ENCODE measurements at regions not wholly inside any gene's neighbourhood (a gene's known extent, or its start where the extent isn't known, plus 50 kb on each side); places are given as distances from the start of the nearest gene placed in this dataset.

GRCh38 chr7:46739518-46740234 is 818.6 kb upstream of the IGFBP3 start:
- no peaks in the 10 kb centered on the region for H3K4me1 ChIP-seq
- no peaks in the 10 kb centered on the region for H3K27me3 ChIP-seq
- H3K9me3 ChIP-seq: no peaks in the 10 kb centered on the region
- DNase-seq (ENCODE audit: extremely low spot score in 2 of 2): no peak
- no peak overlapping the region for H3K27ac ChIP-seq
- intact Hi-C loops (cut with DNase I): no loop called here
- no peak overlapping the region for H3K4me3 ChIP-seq
- no peaks in the 10 kb centered on the region for H3K36me3 ChIP-seq
- TF ChIP-seq CTCF (IDR thresholded peaks at IDR 0.05) (no peak), POLR2A (IDR thresholded peaks at IDR 0.05) (no peak), POLR2AphosphoS5 (IDR thresholded peaks at IDR 0.05; ENCODE audit: insufficient read depth in 1 of 2, low read depth in 1 of 2) (no peak)

DNA sequence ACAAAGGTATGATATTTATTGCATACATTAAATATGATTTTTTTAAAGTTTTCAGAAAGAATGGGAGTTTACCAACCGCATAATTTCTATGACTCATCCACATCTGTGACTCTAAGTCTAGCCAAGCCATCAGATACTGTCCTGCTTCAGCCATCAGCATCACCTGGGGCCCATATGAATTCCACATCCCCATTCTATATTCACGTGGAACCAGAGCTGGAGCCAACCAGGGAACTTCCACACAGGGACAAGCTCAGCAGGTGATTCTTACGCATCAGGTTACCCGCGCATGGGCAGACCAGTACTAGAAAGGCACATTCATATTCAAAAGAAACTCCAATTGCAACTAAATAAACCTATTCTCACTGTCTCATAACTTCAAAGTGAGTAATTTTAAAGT is 817.7 kb upstream of the IGFBP3 start:
- Histone ChIP-seq H3K9me3 (no peaks in the 10 kb centered on the region), H3K4me3 (no peak overlapping the region), H3K36me3 (no peaks in the 10 kb centered on the region), H3K27ac (no peak overlapping the region), H3K27me3 (no peaks in the 10 kb centered on the region), H3K4me1 (no peaks in the 10 kb centered on the region)
- TF ChIP-seq CTCF (IDR thresholded peaks at IDR 0.05): no peak
- no peak for TF ChIP-seq POLR2AphosphoS5 (IDR thresholded peaks at IDR 0.05; ENCODE audit: insufficient read depth in 1 of 2, low read depth in 1 of 2)
- DNase-seq (ENCODE audit: extremely low spot score in 2 of 2): no peak
- intact Hi-C loops (cut with DNase I): no loop called here

DNA sequence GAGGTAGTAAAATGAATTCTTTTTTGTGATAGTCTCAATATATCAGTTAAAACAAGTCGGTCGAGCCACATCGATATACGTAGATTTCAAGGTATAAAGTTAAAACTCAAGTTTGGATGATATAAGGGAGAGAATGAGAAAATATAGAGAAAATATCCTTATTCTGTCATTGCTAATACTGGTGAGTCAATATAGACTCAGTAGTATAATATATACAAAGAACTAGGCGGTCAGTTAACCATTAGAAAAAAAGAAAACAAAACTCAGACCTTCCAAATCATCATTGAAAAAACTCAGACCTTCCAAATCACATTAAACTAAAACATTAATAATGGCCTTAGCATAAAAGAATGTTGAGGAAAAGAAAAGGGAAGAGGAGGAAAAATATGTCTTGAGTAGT is 817.1 kb upstream of the IGFBP3 start:
- Histone ChIP-seq H3K27me3 (no peaks in the 10 kb centered on the region), H3K36me3 (no peaks in the 10 kb centered on the region), H3K27ac (no peak overlapping the region), H3K4me3 (no peak overlapping the region), H3K9me3 (no peaks in the 10 kb centered on the region), H3K4me1 (no peaks in the 10 kb centered on the region)
- DNase-seq (ENCODE audit: extremely low spot score in 2 of 2): no peak
- no peak for TF ChIP-seq CTCF (IDR thresholded peaks at IDR 0.05)
- no peak for TF ChIP-seq POLR2AphosphoS5 (IDR thresholded peaks at IDR 0.05; ENCODE audit: insufficient read depth in 1 of 2, low read depth in 1 of 2)
- TF ChIP-seq POLR2A (IDR thresholded peaks at IDR 0.05): no peak
- intact Hi-C loops (cut with DNase I): no loop called here

DNA sequence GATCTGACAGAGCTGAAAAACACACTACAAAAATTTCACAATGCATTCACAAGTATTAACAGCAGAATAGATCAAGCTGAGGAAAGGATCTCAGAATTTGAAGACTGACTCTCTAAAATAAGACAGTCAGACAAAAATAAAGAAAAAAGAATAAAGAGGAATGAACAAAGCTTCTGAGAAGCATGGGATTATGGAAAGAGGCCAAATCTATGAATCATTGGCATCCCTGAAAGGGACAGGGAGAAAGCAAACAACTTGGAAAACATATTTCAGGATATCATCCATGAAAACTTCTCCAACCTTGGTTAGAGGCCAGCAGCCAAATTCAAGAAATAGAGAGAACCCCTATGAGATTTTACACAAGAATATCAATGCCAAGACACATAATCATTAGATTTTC is 804.8 kb upstream of the IGFBP3 start:
- no peaks in the 10 kb centered on the region for H3K9me3 ChIP-seq
- TF ChIP-seq POLR2AphosphoS5 (IDR thresholded peaks at IDR 0.05; ENCODE audit: insufficient read depth in 1 of 2, low read depth in 1 of 2) (no peak), POLR2A (IDR thresholded peaks at IDR 0.05) (no peak), CTCF (IDR thresholded peaks at IDR 0.05) (no peak)
- DNase-seq (ENCODE audit: extremely low spot score in 2 of 2): no peak
- H3K36me3 ChIP-seq: no peaks in the 10 kb centered on the region
- H3K27ac ChIP-seq: no peak overlapping the region
- intact Hi-C loops (cut with DNase I): no loop called here
- H3K27me3 ChIP-seq: no peaks in the 10 kb centered on the region
- no peak overlapping the region for H3K4me3 ChIP-seq
- H3K4me1 ChIP-seq: no peaks in the 10 kb centered on the region

DNA sequence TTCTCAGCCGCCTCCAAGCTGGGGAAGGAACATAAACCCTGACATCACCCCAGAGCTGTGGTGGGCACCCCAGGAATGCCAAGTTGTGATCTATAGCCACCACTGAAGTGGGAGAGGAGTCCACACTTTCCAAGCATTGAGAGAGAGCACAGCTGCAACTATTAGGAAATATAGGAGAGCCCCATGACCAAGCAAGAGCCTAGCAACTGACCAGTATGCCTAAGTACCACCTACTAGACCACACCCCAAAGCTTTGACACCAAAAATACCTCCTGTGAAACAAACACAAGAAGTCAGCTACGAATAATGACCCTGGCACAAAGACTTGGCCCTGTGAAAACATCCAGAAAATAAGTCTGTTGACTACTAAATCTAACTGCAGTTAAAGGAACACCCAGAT is 804.1 kb upstream of the IGFBP3 start:
- intact Hi-C loops (cut with DNase I): no loop called here
- no peaks in the 10 kb centered on the region for H3K4me1 ChIP-seq
- H3K36me3 ChIP-seq: no peaks in the 10 kb centered on the region
- TF ChIP-seq POLR2AphosphoS5 (IDR thresholded peaks at IDR 0.05; ENCODE audit: insufficient read depth in 1 of 2, low read depth in 1 of 2): no peak
- no peak for TF ChIP-seq POLR2A (IDR thresholded peaks at IDR 0.05)
- no peak for TF ChIP-seq CTCF (IDR thresholded peaks at IDR 0.05)
- no peak overlapping the region for H3K4me3 ChIP-seq
- no peak for DNase-seq (ENCODE audit: extremely low spot score in 2 of 2)
- H3K9me3 ChIP-seq: no peaks in the 10 kb centered on the region
- no peaks in the 10 kb centered on the region for H3K27me3 ChIP-seq
- no peak overlapping the region for H3K27ac ChIP-seq
